ENCODE measurements at regions not wholly inside any gene's neighbourhood (a gene's known extent, or its start where the extent isn't known, plus 50 kb on each side); places are given as distances from the start of the nearest gene placed in this dataset.

GRCh38 chr3:159077860-159078259 lies 276.0 kb downstream of the MFSD1 start:
- no peak for TF ChIP-seq CTCF (IDR thresholded peaks at IDR 0.05)
- TF ChIP-seq POLR2A (IDR thresholded peaks at IDR 0.05): no peak
